K562 (cell line): ENCODE measurements at regions not wholly inside any gene's neighbourhood (a gene's known extent, or its start where the extent isn't known, plus 50 kb on each side); places are given as distances from the start of the nearest gene placed in this dataset.

Experiments used
- CREB1 ChIP-seq, 2 experiments: sonication (generic) in 1 of 2; formaldehyde crosslinking in 1 of 2; IDR thresholded peaks; 2 replicates each; pipeline versions ENCODE4 v1.6.1 to v1.8.0; 2012 to 2022; ENCODE audit warnings: inconsistent platforms in 1 of 2, mild to moderate bottlenecking in 1 of 2, missing genetic modification reagents in 1 of 2, moderate library complexity in 1 of 2
- CREM ChIP-seq: IDR thresholded peaks from 2 replicates; pipeline ENCODE4 v1.6.1; 2014; ENCODE audit warnings: antibody characterized with exemption, low read depth
- CTCF ChIP-seq, 3 experiments: IDR thresholded peaks in 2 of 3; conservative IDR thresholded peaks in 1 of 3; 2 replicates each; pipeline ENCODE4 v1.5.1; 2011 to 2012; ENCODE audit warnings: low read length in 3 of 3, mild to moderate bottlenecking in 3 of 3, control low read depth in 2 of 3, improper control_type of control experiment in 1 of 3, inconsistent platforms in 1 of 3, low read depth in 1 of 3, mixed read lengths in 1 of 3, moderate library complexity in 1 of 3; ENCODE audit not compliant: insufficient read depth in 2 of 3
- GTF2F1 ChIP-seq: IDR thresholded peaks from 2 replicates; pipeline ENCODE4 v1.6.1; 2011; ENCODE audit warnings: low read depth, low read length, improper control_type of control experiment
- HOMEZ ChIP-seq: fragments of 250-450 bp; sonication (Bioruptor Pico); IDR thresholded peaks from 2 replicates; pipeline ENCODE4 v1.4.0; 2020; ENCODE audit warnings: mild to moderate bottlenecking, moderate library complexity
- MAFK ChIP-seq: IDR thresholded peaks from 2 replicates; pipeline ENCODE4 v1.6.1; 2011; ENCODE audit warnings: low read length, improper control_type of control experiment
- MED1 ChIP-seq: sonication (generic); formaldehyde crosslinking; IDR thresholded peaks from 2 replicates; pipeline ENCODE4 v1.8.1; 2023; ENCODE audit warnings: missing genetic modification reagents, borderline replicate concordance
- NFYB ChIP-seq: IDR thresholded peaks from 2 replicates; pipeline ENCODE4 v1.6.1; 2011; ENCODE audit warnings: mild to moderate bottlenecking, moderate library complexity; ENCODE audit not compliant: insufficient read length; ENCODE audit errors: extremely low read depth
- POLR2A ChIP-seq: fragments of 450-650 bp; conservative IDR thresholded peaks from 2 replicates; pipeline ENCODE4 v1.6.1; 2016
- POLR2H ChIP-seq: IDR thresholded peaks from 2 replicates; pipeline ENCODE4 v1.6.1; 2016; ENCODE audit warnings: missing genetic modification characterization, low read depth, mild to moderate bottlenecking, control low read depth, missing compliant biosample characterization, moderate library complexity
- RAD21 ChIP-seq, 2 experiments: fragments of 250-450 bp in 1 of 2; fragments of 450-650 bp in 1 of 2; sonication (Bioruptor Pico) in 1 of 2; formaldehyde crosslinking in 1 of 2; IDR thresholded peaks in 1 of 2; conservative IDR thresholded peaks in 1 of 2; 2 replicates each; pipeline versions ENCODE4 v1.4.0 to v1.8.0; 2020 to 2022; ENCODE audit warnings: mild to moderate bottlenecking in 2 of 2, moderate library complexity in 1 of 2
- USF2 ChIP-seq: sonication (generic); formaldehyde crosslinking; IDR thresholded peaks from 2 replicates; pipeline ENCODE4 v1.5.0; 2020; ENCODE audit warnings: missing genetic modification reagents
- TF ChIP-seq, protein P1 (sequence below): fragments of 250-450 bp; sonication (Bioruptor Pico); IDR thresholded peaks from 2 replicates; pipeline ENCODE4 v1.5.0; 2020; ENCODE audit warnings: mild to moderate bottlenecking, borderline replicate concordance
- TF ChIP-seq, protein P2 (sequence below): fragments of 450-650 bp; formaldehyde crosslinking; IDR thresholded peaks from 2 replicates; pipeline ENCODE4 v1.4.0; 2020; ENCODE audit warnings: mild to moderate bottlenecking, moderate library complexity

- TF ChIP-seq HOMEZ (CRISPR knock-in tag), result no peak
- TF ChIP-seq, protein P1, sequence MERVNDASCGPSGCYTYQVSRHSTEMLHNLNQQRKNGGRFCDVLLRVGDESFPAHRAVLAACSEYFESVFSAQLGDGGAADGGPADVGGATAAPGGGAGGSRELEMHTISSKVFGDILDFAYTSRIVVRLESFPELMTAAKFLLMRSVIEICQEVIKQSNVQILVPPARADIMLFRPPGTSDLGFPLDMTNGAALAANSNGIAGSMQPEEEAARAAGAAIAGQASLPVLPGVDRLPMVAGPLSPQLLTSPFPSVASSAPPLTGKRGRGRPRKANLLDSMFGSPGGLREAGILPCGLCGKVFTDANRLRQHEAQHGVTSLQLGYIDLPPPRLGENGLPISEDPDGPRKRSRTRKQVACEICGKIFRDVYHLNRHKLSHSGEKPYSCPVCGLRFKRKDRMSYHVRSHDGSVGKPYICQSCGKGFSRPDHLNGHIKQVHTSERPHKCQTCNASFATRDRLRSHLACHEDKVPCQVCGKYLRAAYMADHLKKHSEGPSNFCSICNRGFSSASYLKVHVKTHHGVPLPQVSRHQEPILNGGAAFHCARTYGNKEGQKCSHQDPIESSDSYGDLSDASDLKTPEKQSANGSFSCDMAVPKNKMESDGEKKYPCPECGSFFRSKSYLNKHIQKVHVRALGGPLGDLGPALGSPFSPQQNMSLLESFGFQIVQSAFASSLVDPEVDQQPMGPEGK (CRISPR knock-in tag), result no peak
- no peak for TF ChIP-seq CREB1 (IDR thresholded peaks at IDR 0.05)
- no peak for TF ChIP-seq CREB1 (CRISPR knock-in tag; IDR thresholded peaks at IDR 0.05)
- TF ChIP-seq MED1, result no peak
- TF ChIP-seq POLR2A, result no peak
- TF ChIP-seq CREM, result no peak
- TF ChIP-seq USF2 (CRISPR knock-in tag), result no peak
- TF ChIP-seq CTCF (IDR thresholded peaks at IDR 0.05 in 2 of 3, conservative IDR thresholded peaks at IDR 0.05 in 1 of 3; ENCODE audit: insufficient read depth in 2 of 3, low read depth in 1 of 3, low read length in 3 of 3), result no peak
- TF ChIP-seq MAFK, result no peak
- no peak for TF ChIP-seq POLR2H (tag)
- TF ChIP-seq, protein P2, sequence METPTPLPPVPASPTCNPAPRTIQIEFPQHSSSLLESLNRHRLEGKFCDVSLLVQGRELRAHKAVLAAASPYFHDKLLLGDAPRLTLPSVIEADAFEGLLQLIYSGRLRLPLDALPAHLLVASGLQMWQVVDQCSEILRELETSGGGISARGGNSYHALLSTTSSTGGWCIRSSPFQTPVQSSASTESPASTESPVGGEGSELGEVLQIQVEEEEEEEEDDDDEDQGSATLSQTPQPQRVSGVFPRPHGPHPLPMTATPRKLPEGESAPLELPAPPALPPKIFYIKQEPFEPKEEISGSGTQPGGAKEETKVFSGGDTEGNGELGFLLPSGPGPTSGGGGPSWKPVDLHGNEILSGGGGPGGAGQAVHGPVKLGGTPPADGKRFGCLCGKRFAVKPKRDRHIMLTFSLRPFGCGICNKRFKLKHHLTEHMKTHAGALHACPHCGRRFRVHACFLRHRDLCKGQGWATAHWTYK, result no peak
- no peak for TF ChIP-seq NFYB
- TF ChIP-seq GTF2F1, result no peak
- no peak for TF ChIP-seq RAD21 (CRISPR knock-in tag; conservative IDR thresholded peaks at IDR 0.05 in 1 of 2, IDR thresholded peaks at IDR 0.05 in 1 of 2)
Measured at GRCh38 chr6:91865889-91866288, 1279.0 kb upstream of the MAP3K7 start.
